Superior temporal gyrus (tissue), 1 donor: ENCODE measurements at regions not wholly inside any gene's neighbourhood (a gene's known extent, or its start where the extent isn't known, plus 50 kb on each side); places are given as distances from the start of the nearest gene placed in this dataset.

Experiments
- DNase-seq: peaks from one replicate; pipeline ENCODE4 v3.0.0-alpha.2; 2016; ENCODE audit errors: extremely low spot score

DNA sequence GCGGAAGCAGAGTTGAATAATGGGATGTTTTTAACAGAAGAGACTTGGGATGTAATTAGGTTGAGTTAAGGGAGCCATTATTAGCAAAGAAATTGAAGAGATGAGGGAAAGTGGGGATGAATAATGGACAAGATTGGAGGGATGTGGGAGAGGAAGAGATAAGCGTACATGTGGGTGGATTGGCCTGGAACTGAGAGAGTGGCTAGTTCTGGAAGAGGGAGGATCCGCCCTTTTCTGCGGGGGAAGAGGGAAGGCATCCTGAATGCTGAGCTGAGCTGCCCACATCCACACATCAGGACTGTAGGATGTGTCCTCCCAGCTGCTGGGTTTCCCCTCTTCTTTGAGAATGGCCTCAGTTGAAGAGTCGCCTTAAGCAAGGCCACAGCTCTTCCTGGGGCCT is 68.3 kb upstream of the CADM1 start:
- no peak for DNase-seq

DNA sequence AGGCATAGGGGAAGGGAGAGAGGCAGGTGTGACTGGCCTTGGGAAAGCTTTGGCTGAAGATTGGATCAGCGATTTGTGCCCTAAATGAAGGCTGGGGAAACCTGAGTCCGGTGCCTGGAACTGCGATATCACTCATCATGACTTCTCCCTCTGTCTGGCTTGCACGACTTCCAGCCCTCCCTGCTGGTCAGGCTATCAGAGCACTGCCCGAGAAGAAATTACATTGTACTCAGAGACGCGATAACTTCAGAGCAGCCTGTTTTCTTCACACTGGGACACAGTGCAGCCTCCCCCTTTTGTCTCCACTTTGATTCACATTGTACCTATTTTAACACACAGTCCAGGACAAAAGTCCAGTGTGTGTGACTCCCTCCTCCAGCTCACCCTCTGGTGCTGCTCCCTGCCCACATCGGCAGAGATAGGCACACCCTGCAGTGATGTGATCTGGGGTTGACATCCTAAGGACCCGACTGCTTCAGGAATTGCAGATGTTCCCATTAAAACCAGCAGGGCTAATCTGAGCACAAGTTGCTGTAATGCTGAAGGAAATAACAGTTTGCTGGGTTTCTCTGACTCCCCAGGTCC is 62.1 kb upstream of the CADM1 start:
- no peak for DNase-seq

DNA sequence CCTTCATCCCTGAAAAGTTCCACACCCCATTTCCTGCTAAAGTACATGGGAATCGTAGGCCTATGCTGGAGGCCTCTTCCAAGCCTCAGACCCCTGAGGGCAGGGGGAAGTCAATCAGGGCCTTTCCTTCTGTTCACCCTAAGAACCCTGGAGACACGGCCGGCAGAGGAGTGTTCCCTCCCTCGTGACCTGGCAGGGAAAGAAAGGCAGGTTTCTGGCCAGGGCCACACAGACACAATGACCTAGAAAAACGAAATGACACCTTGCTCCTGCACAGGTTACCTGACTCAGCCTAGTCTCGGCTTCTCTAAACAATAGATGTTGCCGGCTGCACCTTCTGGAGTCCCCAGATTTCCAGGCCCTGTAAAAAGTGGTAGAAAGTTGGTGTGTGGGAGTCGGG is 60.6 kb upstream of the CADM1 start:
- no peak for DNase-seq

DNA sequence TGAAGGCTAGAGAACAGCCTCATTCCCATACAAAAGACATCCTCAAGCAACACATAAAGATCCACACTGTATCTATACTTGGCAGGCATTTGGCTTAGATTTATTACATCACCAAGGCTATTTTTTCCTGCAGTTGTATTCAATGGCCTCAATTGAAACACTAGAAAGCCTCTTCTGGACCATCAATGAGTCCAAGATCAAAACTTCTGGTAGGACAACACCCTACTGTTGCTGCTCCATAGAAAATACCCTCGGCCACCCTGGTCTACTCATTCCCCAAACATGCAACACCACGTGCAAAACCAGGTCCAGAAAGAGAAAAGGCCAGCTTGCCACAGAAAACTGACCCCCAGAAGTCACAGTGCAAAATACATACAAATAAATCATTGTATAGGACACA is 56.9 kb upstream of the CADM1 start:
- DNase-seq = peak; percentile 33

DNA sequence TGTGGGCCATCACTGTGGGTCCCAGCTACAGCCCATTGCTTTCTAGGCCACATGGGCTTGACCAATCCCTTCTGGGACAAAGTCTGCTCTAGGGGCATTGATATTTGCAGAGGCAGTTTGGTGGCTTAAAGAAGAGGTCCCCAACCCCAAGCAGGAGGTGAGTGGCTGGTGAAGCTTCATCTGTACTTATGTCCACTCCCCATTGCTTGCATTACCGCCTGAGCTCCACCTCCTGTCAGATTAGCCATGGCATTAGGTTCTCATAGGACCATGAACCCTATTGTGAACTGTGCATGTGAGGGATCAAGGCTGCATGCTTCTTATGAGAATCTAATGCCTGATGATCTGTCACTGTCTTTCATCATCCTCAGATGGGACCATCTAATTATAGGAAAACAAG is 54.4 kb upstream of the CADM1 start:
- DNase-seq = no peak

DNA sequence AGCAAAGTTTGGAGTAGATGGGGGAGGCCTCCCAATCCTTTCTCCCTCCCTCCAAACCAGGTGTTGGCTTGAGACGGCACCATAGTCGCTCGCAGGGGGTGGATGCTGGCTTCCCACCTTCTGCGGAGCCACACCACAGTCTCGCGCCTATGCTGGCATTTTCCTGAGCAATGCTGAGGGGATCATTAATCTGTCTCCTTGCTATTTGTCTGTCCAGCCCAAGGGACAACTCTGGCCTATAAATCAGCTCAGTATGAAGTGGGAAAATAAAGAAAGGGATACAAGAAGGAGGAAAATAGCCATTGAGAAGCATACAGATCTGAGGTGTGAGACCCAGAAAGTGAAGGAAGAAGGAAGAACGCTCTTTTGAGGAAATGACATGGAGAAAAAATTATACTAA is 53.5 kb upstream of the CADM1 start:
- DNase-seq = no peak

DNA sequence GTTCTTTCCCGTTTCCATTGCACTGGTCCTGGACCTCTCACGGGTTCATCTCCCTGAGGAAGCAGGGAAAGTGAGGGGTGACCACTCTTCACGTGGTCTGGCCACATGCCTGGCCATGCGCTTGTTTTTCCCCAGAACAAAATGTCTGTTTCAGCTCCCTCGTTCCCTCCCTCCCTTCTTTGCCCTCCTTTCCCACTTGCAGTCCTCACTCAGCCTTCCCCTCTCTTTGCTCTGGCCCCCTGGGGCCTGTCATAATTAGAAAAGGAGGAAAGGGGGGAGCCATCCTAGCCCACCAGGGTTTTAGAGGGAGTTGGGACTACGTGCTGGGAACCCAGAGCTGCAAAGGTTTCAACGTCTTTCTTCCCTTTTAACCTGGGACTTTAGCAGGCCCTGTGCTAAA is 52.8 kb upstream of the CADM1 start:
- no peak for DNase-seq

DNA sequence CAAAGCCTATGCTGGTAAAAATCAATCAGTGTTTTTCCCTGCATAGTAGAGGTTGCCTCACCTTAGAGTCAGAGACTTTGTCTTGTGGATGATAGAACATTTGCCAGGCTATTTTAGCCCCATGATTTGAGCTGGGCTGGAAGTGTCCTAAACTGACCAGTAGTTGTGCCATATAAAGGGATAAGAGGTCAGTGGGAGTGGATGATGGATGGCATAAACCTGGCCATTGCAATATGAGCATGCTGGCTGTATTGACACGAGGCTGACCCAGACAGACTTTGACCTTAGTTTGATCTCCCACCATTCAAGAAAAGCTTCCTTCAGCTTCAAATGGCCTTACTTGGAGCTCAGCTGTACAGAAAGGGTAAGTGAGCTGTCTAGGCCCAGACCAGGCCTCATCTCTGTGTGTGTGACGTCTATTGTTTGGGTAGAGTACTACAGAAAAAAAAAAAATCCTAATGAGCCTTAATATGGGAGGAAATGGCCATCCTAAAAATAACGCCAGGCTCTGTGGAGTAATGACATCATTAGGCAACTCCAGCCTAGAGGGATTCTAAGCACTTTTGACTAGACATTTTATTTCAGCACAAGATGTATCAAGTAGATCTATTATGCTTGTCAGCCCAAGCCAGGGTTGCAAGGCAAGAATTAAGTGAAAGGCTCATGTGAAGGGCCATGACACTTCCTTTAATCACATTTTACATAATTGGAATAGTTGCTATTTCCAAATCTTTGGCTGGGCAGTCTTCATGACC is 51.3 kb upstream of the CADM1 start:
- DNase-seq = no peak
